Sigmoid colon (tissue), 4 donors: ENCODE measurements at regions not wholly inside any gene's neighbourhood (a gene's known extent, or its start where the extent isn't known, plus 50 kb on each side); places are given as distances from the start of the nearest gene placed in this dataset.

Experiments
- POLR2A ChIP-seq, 2 donors: fragments of 450-650 bp; IDR thresholded peaks; one replicate each; pipeline ENCODE4 v1.6.1; 2016; ENCODE audit warnings: antibody characterized with exemption in 2 of 2, mild to moderate bottlenecking in 2 of 2, moderate library complexity in 2 of 2
- POLR2AphosphoS5 ChIP-seq, 4 donors: sonication (generic); formaldehyde crosslinking; IDR thresholded peaks; one replicate each; pipeline ENCODE4 v1.6.1; 2017; ENCODE audit warnings: antibody characterized with exemption in 4 of 4
- TF ChIP-seq, protein P1 (sequence below), 4 experiments: fragments of 450-650 bp in 3 of 4; fragments of 200-600 bp in 1 of 4; IDR thresholded peaks; one replicate each; pipeline ENCODE4 v1.5.1; 2016 to 2019; ENCODE audit warnings: antibody characterized with exemption in 4 of 4, mild to moderate bottlenecking in 3 of 4, moderate library complexity in 2 of 4

DNA sequence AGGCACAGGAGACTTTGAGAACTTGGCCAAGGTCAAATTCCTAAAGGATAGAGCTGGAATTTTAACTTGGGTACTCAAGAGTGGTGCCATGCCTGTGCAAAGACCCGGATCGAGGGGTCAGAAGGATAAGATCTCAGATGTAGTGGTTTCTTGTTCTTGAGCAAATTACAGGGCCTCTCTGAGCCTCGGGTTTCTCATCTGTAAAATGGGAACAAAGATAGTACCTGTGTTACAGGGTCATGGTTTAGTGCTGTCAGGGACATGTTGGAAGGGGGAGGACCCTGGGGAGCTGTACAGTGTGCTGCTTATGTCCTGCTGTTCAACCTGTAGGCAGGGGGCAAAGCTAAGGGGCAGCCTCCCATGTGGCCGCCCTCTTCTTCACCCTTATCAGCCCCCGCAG, 173.5 kb upstream of the HAAO start:
- TF ChIP-seq POLR2A (IDR thresholded peaks at IDR 0.05) (no peak), POLR2AphosphoS5 (IDR thresholded peaks at IDR 0.05) (no peak)
- TF ChIP-seq, protein P1, sequence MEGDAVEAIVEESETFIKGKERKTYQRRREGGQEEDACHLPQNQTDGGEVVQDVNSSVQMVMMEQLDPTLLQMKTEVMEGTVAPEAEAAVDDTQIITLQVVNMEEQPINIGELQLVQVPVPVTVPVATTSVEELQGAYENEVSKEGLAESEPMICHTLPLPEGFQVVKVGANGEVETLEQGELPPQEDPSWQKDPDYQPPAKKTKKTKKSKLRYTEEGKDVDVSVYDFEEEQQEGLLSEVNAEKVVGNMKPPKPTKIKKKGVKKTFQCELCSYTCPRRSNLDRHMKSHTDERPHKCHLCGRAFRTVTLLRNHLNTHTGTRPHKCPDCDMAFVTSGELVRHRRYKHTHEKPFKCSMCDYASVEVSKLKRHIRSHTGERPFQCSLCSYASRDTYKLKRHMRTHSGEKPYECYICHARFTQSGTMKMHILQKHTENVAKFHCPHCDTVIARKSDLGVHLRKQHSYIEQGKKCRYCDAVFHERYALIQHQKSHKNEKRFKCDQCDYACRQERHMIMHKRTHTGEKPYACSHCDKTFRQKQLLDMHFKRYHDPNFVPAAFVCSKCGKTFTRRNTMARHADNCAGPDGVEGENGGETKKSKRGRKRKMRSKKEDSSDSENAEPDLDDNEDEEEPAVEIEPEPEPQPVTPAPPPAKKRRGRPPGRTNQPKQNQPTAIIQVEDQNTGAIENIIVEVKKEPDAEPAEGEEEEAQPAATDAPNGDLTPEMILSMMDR (IDR thresholded peaks at IDR 0.05), result no peak
